OCI-LY7 (cell line): ENCODE measurements at regions not wholly inside any gene's neighbourhood (a gene's known extent, or its start where the extent isn't known, plus 50 kb on each side); places are given as distances from the start of the nearest gene placed in this dataset.

ENCODE experiments used
- BruUV-seq: library from RNA; stranded (reverse); fragments of 400-500 nt; replicated peaks from 2 replicates; lab custom pipeline; 2021; lab: Mats Ljungman, UMichigan
- CTCF ChIA-PET: fragments of 300-600 bp; sonication (Branson Sonifier 250); formaldehyde crosslinking; loops from one replicate; lab custom pipeline; 2022; ENCODE audit warnings: antibody characterized with exemption; ENCODE audit not compliant: unreplicated experiment; lab: Charles Lee
- POLR2A ChIA-PET: fragments of 300-600 bp; sonication (Branson Sonifier 250); formaldehyde crosslinking; loops from one replicate; lab custom pipeline; 2022; ENCODE audit warnings: antibody characterized with exemption; lab: Charles Lee
- DNase-seq: peaks from one replicate; pipeline ENCODE4 v3.0.0-alpha.2; 2015; ENCODE audit warnings: low spot score
- H2AFZ ChIP-seq: fragments of 200-600 bp; sonication (generic), shearing (Covaris generic); 2 replicates; pipeline ENCODE4 v1.6.1; 2014; ENCODE audit warnings: mild to moderate bottlenecking, antibody characterized with exemption, low read length, moderate library complexity
- H3K27ac ChIP-seq: fragments of 200-600 bp; sonication (generic); 2 replicates; pipeline ENCODE4 v1.5.1; 2014; ENCODE audit warnings: mixed run types, low read depth, mild to moderate bottlenecking, moderate library complexity, low read length, inconsistent platforms; ENCODE audit not compliant: poor library complexity, severe bottlenecking
- H3K36me3 ChIP-seq: fragments of 200-600 bp; sonication (generic); 2 replicates; pipeline ENCODE4 v1.6.1; 2014; ENCODE audit warnings: mild to moderate bottlenecking, antibody characterized with exemption, low read length, moderate library complexity, mixed read lengths; ENCODE audit not compliant: insufficient read depth
- H3K4me1 ChIP-seq: fragments of 200-600 bp; sonication (generic); 2 replicates; pipeline ENCODE4 v1.5.1; 2014; ENCODE audit warnings: mild to moderate bottlenecking, low read length; ENCODE audit not compliant: insufficient read depth, poor library complexity, severe bottlenecking
- H3K4me2 ChIP-seq: fragments of 200-600 bp; sonication (generic); 2 replicates; pipeline ENCODE4 v1.6.1; 2014; ENCODE audit warnings: mild to moderate bottlenecking, low read length
- H3K4me3 ChIP-seq: fragments of 200-600 bp; sonication (generic); 2 replicates; pipeline ENCODE4 v1.5.1; 2014; ENCODE audit warnings: mild to moderate bottlenecking, low read depth, low read length; ENCODE audit not compliant: poor library complexity, severe bottlenecking
- H3K79me2 ChIP-seq: fragments of 200-600 bp; sonication (generic); 2 replicates; pipeline ENCODE4 v1.6.1; 2016; ENCODE audit warnings: low read depth, mild to moderate bottlenecking, low read length, moderate library complexity, mixed read lengths; ENCODE audit not compliant: insufficient read depth
- H3K9me2 ChIP-seq: fragments of 200-600 bp; sonication (generic); 2 replicates; pipeline ENCODE4 v1.6.1; 2016; ENCODE audit warnings: mild to moderate bottlenecking, low read length, mixed read lengths; ENCODE audit not compliant: insufficient read depth
- H3K9me3 ChIP-seq: fragments of 200-600 bp; sonication (generic); 2 replicates; pipeline ENCODE4 v1.6.1; 2014; ENCODE audit warnings: mild to moderate bottlenecking, mixed run types, low read length, mixed read lengths
- H4K20me1 ChIP-seq: fragments of 200-600 bp; sonication (generic); 2 replicates; pipeline ENCODE4 v1.6.1; 2014; ENCODE audit warnings: mild to moderate bottlenecking, antibody characterized with exemption, low read length, moderate library complexity, mixed read lengths; ENCODE audit not compliant: insufficient read depth
- EZH2phosphoT487 ChIP-seq: fragments of 200-600 bp; sonication (generic); IDR thresholded peaks from 2 replicates; pipeline ENCODE4 v1.6.1; 2018; ENCODE audit warnings: low read depth, borderline replicate concordance, mild to moderate bottlenecking, mixed run types, antibody characterized with exemption, low read length, moderate library complexity, mixed read lengths
- intact Hi-C: fragments of 100-400 bp; cut with micrococcal nuclease; formaldehyde crosslinking; loops from one replicate; pipeline ENCODE4 v1.10.0; 2022; ENCODE audit not compliant: unreplicated experiment
- TF ChIP-seq, protein P1 (sequence below): fragments of 200-600 bp; sonication (generic); conservative IDR thresholded peaks from 2 replicates; pipeline ENCODE4 v1.5.1; 2014; ENCODE audit warnings: mild to moderate bottlenecking, antibody characterized with exemption, low read length, moderate library complexity, mixed read lengths

DNA sequence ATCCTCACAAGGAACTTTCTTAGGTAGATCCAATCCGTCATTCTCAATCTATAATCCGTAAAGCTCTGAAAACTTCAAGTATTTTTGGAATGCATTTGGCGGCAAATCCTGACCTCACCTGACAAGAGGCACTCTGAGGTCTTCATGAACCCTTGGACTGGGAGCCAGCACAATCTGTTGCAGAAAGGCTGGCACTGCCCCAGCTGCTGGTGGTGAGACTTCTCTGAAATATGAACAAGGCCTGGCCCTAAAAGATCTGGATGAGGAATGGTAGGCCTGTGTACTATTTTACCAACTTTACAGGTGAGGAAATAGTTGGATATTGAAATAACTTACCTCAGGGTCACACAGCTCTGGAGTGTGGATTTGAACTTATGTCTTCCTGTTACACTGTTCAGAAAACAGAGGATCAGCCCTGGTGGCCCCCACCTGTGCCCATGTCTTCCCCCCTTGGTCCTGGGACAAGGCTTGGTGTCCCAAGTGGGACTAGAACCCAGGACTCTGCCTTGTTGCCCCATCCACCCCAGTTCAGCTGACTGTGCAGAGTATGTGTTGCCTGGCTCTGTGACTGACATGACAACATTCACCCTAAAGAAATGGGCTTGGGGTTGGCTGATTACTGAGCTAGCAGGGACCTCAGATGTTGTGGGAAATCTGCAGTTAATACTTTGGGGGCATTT, 471.4 kb downstream of the MN1 start:
- peak overlapping the region; percentile 26; the same call in 1 of the 2 replicates for H3K4me2 ChIP-seq
- intact Hi-C loops: no loop called here
- no peaks in the 10 kb centered on the region for H3K9me2 ChIP-seq
- no TSS peak for BruUV-seq
- H3K9me3 ChIP-seq: 0 out of 2 replicates have a peak, but pooled peaks cover 5% of the 10 kb centered on the region
- ChIA-PET CTCF (no interaction called here), POLR2A (no interaction called here)
- H3K27ac ChIP-seq: no peak overlapping the region
- no peaks in the 10 kb centered on the region for H3K79me2 ChIP-seq
- no peak overlapping the region for H3K4me3 ChIP-seq
- H2AFZ ChIP-seq: peak overlapping the region; percentile 20; the same call in 1 of the 2 replicates
- no peak for DNase-seq
- H4K20me1 ChIP-seq: no peaks in the 10 kb centered on the region
- no peaks in the 10 kb centered on the region for H3K36me3 ChIP-seq
- TF ChIP-seq, protein P1, sequence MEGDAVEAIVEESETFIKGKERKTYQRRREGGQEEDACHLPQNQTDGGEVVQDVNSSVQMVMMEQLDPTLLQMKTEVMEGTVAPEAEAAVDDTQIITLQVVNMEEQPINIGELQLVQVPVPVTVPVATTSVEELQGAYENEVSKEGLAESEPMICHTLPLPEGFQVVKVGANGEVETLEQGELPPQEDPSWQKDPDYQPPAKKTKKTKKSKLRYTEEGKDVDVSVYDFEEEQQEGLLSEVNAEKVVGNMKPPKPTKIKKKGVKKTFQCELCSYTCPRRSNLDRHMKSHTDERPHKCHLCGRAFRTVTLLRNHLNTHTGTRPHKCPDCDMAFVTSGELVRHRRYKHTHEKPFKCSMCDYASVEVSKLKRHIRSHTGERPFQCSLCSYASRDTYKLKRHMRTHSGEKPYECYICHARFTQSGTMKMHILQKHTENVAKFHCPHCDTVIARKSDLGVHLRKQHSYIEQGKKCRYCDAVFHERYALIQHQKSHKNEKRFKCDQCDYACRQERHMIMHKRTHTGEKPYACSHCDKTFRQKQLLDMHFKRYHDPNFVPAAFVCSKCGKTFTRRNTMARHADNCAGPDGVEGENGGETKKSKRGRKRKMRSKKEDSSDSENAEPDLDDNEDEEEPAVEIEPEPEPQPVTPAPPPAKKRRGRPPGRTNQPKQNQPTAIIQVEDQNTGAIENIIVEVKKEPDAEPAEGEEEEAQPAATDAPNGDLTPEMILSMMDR: no peak
- TF ChIP-seq EZH2phosphoT487: no peak
- H3K4me1 ChIP-seq: peaks cover 27% of the 10 kb centered on the region

GRCh38 chr22:27331526-27332281, 469.9 kb downstream of the MN1 start:
- no peak for TF ChIP-seq EZH2phosphoT487
- TF ChIP-seq, protein P1: peak; percentile 50
- POLR2A ChIA-PET: no interaction called here
- H3K9me2 ChIP-seq: no peaks in the 10 kb centered on the region
- H3K36me3 ChIP-seq: no peaks in the 10 kb centered on the region
- BruUV-seq: no TSS peak
- peaks cover 27% of the 10 kb centered on the region for H3K4me1 ChIP-seq
- no peak overlapping the region for H3K4me3 ChIP-seq
- no peak overlapping the region for H3K4me2 ChIP-seq
- intact Hi-C loops: no loop called here
- H2AFZ ChIP-seq: no peak overlapping the region
- 0 out of 2 replicates have a peak, but pooled peaks cover 5% of the 10 kb centered on the region for H3K9me3 ChIP-seq
- CTCF ChIA-PET: no interaction called here
- no peaks in the 10 kb centered on the region for H3K79me2 ChIP-seq
- no peak for DNase-seq
- H3K27ac ChIP-seq: no peak overlapping the region
- no peaks in the 10 kb centered on the region for H4K20me1 ChIP-seq
